Gastroesophageal sphincter (tissue), 4 donors: ENCODE measurements at regions not wholly inside any gene's neighbourhood (a gene's known extent, or its start where the extent isn't known, plus 50 kb on each side); places are given as distances from the start of the nearest gene placed in this dataset.

Experiments
- ATAC-seq: fragments of 150-250 bp; one replicate; pipeline ENCODE4 v1.9.1; 2016; ENCODE audit warnings: mild to moderate bottlenecking, moderate library complexity
- H3K27ac ChIP-seq, 4 donors: fragments of 200-600 bp; sonication (generic) in 3 of 4; 1 replicate in 3 of 4; 2 replicates in 1 of 4; pipeline ENCODE4 v1.5.1; 2016 to 2019
- H3K27me3 ChIP-seq: fragments of 200-600 bp; sonication (generic); one replicate; pipeline ENCODE4 v1.5.1; 2019
- H3K36me3 ChIP-seq, 2 donors: fragments of 200-600 bp; sonication (generic); one replicate each; pipeline ENCODE4 v1.5.1; 2019; ENCODE audit warnings: control low read depth in 1 of 2
- H3K4me1 ChIP-seq, 3 donors: fragments of 200-600 bp; sonication (generic); 1 replicate in 2 of 3; 2 replicates in 1 of 3; pipeline ENCODE4 v1.5.1; 2016 to 2019; ENCODE audit warnings: control low read depth in 2 of 3
- H3K4me3 ChIP-seq, 2 donors: fragments of 200-600 bp; sonication (generic); one replicate each; pipeline ENCODE4 v1.5.1; 2019; ENCODE audit warnings: mild to moderate bottlenecking in 1 of 2, moderate library complexity in 1 of 2
- H3K9me3 ChIP-seq, 3 donors: fragments of 200-600 bp; sonication (generic); one replicate each; pipeline ENCODE4 v1.5.1; 2017 to 2019; ENCODE audit warnings: control low read depth in 2 of 3
- EP300 ChIP-seq: sonication (generic); formaldehyde crosslinking; IDR thresholded peaks from one replicate; pipeline ENCODE4 v1.6.1; 2017; ENCODE audit warnings: antibody characterized with exemption, mild to moderate bottlenecking
- POLR2A ChIP-seq, 2 donors: fragments of 450-650 bp; IDR thresholded peaks; one replicate each; pipeline ENCODE4 v1.6.1; 2017; ENCODE audit warnings: antibody characterized with exemption in 2 of 2, mild to moderate bottlenecking in 2 of 2, moderate library complexity in 1 of 2
- POLR2AphosphoS5 ChIP-seq: sonication (generic); formaldehyde crosslinking; IDR thresholded peaks from one replicate; pipeline ENCODE4 v1.6.1; 2017; ENCODE audit warnings: antibody characterized with exemption
- WGBS, 2 donors: methylation state at CpG; one replicate each; pipeline ENCODE4 v1.1.5; 2018; ENCODE audit warnings: low coverage in 1 of 2; 5-methylcytosine and 5-hydroxymethylcytosine counted together
- TF ChIP-seq, protein P1 (sequence below), 4 experiments: fragments of 200-600 bp in 2 of 4; fragments of 450-650 bp in 2 of 4; sonication (generic) in 1 of 4; IDR thresholded peaks; one replicate each; pipeline ENCODE4 v1.5.1; 2017 to 2019; ENCODE audit warnings: antibody characterized with exemption in 4 of 4, mild to moderate bottlenecking in 2 of 4, moderate library complexity in 2 of 4

DNA sequence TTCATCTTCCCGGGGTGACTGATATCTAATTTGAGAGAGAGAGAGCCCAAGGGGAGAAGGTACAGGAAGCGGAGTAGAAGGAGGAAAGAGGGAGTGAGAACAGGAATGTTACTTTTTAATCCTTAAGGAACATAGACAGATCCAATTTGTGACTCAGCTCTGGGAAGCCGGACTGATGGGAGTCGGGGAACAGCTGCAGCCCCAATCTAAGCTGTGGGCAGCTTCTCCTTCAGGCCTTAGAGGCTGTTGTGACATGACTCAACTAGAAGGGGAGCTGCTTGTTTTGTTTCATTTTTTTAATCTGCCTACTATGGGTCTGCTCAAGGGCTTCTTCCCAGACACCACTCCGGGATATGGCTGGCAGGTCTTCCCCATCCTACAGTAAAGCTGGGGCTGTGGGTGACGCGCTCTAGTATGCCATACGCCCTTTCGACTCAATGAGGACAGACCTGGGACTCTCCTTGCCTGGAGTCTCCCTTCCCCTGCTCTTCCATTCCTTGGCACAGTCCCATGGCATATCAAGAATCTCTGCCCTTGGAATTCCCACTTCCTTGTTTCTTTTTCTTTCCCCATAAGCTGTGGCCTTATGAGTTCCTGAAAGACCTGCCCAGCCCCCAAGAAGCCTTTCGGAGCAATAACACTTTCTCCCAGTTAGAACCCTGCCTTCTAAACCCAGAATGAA, 103.3 kb upstream of the AKIP1 start:
- Histone ChIP-seq H3K27me3 (no peaks in the 10 kb centered on the region), H3K36me3 (no peaks in the 10 kb centered on the region), H3K9me3 (no peaks in the 10 kb centered on the region), H3K27ac (peak overlapping the region; percentile 91 to 99 (median 96)), H3K4me3 (peak overlapping the region; percentile 71 to 97), H3K4me1 (peaks cover 6 to 80% (median 42%) of the 10 kb centered on the region in 3 donors)
- TF ChIP-seq, protein P1, sequence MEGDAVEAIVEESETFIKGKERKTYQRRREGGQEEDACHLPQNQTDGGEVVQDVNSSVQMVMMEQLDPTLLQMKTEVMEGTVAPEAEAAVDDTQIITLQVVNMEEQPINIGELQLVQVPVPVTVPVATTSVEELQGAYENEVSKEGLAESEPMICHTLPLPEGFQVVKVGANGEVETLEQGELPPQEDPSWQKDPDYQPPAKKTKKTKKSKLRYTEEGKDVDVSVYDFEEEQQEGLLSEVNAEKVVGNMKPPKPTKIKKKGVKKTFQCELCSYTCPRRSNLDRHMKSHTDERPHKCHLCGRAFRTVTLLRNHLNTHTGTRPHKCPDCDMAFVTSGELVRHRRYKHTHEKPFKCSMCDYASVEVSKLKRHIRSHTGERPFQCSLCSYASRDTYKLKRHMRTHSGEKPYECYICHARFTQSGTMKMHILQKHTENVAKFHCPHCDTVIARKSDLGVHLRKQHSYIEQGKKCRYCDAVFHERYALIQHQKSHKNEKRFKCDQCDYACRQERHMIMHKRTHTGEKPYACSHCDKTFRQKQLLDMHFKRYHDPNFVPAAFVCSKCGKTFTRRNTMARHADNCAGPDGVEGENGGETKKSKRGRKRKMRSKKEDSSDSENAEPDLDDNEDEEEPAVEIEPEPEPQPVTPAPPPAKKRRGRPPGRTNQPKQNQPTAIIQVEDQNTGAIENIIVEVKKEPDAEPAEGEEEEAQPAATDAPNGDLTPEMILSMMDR (IDR thresholded peaks at IDR 0.05) = no peak
- peak; percentile 87 for TF ChIP-seq POLR2AphosphoS5
- TF ChIP-seq POLR2A (IDR thresholded peaks at IDR 0.05) = peak in 1 of 2 donors; percentile 32
- no peak for TF ChIP-seq EP300
- 29 to 32% methylated on average over 7 to 9 of the region's 10 CpGs for WGBS, 2 donors
- peak; percentile 26 for ATAC-seq

DNA sequence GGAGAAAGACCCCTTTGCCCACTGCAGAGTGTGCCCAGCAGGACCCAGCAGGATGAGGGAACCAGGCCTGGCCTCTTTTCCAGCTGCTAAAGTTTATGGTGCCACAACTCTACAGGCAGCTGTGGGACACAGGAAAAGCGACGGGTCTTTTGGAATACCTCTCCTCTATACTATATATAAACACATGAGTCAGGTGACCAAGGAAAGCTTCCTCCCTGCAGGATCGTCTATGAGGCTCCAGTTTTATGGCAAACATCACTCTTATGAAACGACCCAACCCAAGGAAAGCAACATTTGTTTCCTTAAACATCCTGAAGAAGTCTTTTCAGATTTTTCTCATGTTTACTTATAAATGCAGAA, 102.8 kb upstream of the AKIP1 start:
- H3K27ac ChIP-seq = peak overlapping the region; percentile 91 to 99 (median 96)
- no peak for ATAC-seq
- H3K9me3 ChIP-seq = no peaks in the 10 kb centered on the region
- H3K27me3 ChIP-seq = no peaks in the 10 kb centered on the region
- H3K4me1 ChIP-seq = peaks cover 6 to 80% (median 42%) of the 10 kb centered on the region in 3 donors
- no peaks in the 10 kb centered on the region for H3K36me3 ChIP-seq
- TF ChIP-seq POLR2AphosphoS5 (no peak), EP300 (no peak), POLR2A (IDR thresholded peaks at IDR 0.05) (no peak)
- TF ChIP-seq, protein P1 (IDR thresholded peaks at IDR 0.05) = no peak
- peak overlapping the region; percentile 71 to 97 for H3K4me3 ChIP-seq
- WGBS, 2 donors = 18% methylated on average over 3 to 4 of the region's 4 CpGs

DNA sequence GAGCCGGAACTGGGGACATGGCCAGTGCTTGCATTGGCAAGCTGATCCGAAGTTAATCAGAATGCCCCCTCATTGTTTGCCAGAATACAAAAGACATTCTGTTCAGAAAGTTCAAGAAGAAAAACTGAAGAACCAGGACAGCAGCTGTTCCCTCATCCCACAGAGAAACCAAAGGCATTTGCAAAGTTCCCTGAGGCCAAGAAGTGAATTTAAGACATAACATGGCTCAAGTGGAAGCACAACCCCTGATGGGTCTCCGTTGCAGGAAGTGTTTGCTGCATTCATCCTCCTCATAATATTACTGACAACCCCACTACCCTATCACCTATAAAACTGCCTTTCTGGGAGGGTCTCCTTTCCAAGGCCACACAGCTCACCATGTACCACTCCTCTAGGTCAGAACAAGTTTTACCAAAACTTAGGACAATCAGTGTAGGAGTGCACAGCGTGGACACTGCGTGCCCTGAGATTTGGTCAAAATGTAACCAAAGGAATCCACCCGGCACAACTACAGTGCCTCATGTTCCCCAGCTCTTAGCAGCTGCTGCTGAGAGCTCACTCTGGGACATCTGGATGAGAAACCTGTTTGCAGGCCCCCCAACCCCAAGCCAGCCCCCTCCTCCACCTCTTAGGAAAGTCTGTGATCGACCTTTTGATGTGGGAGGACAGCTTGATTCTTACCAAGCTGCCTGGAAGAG, 101.6 kb upstream of the AKIP1 start:
- no peaks in the 10 kb centered on the region for H3K27me3 ChIP-seq
- no peak for ATAC-seq
- peak overlapping the region; percentile 91 to 99 (median 96) for H3K27ac ChIP-seq
- peaks cover 6 to 80% (median 39%) of the 10 kb centered on the region in 3 donors for H3K4me1 ChIP-seq
- no peaks in the 10 kb centered on the region for H3K36me3 ChIP-seq
- no peaks in the 10 kb centered on the region for H3K9me3 ChIP-seq
- peak overlapping the region; percentile 71 to 97 for H3K4me3 ChIP-seq
- 0 to 12% methylated on average over 1 to 6 of the region's 7 CpGs for WGBS, 2 donors
- no peak for TF ChIP-seq POLR2A (IDR thresholded peaks at IDR 0.05)
- TF ChIP-seq POLR2AphosphoS5 = peak; percentile 21
- TF ChIP-seq EP300 = no peak
- TF ChIP-seq, protein P1 (IDR thresholded peaks at IDR 0.05) = no peak

DNA sequence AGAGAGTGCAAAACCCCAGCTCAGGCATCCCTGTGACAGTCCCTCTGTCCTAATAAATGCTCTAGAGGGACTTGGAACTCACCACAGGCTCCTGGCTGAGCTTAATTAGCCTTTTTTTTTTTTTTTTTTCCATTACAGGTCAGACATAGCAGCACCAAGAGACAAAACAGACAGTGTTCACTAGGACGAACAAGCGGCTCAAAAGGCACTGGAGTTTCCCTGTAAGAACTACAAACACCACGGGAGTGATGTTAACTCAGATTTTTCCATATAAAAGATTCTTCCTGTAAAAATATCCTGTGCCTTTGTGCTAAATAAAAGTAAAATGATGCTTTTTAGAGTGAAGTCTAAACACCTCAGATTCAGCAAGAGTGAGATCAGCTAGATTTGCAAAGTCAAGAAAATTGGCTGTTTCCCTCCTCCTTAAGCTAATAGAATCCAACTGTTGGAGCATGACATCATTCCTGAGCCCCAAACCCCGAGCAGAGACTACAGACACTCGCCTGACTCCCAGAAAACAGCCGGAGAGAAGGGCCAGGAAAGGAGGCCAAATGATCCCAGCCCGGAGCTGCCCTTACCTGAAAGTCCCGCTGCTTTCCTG, 101.0 kb upstream of the AKIP1 start:
- no peaks in the 10 kb centered on the region for H3K27me3 ChIP-seq
- TF ChIP-seq POLR2A (IDR thresholded peaks at IDR 0.05) = no peak
- TF ChIP-seq POLR2AphosphoS5 = no peak
- TF ChIP-seq, protein P1 (IDR thresholded peaks at IDR 0.05) = no peak
- TF ChIP-seq EP300 = no peak
- peak overlapping the region; percentile 91 to 99 (median 96) for H3K27ac ChIP-seq
- peaks cover 6 to 78% (median 33%) of the 10 kb centered on the region in 3 donors for H3K4me1 ChIP-seq
- 0 to 17% methylated on average over 3 to 8 of the region's 8 CpGs for WGBS, 2 donors
- H3K36me3 ChIP-seq = no peaks in the 10 kb centered on the region
- peak; percentile 17 for ATAC-seq
- H3K9me3 ChIP-seq = no peaks in the 10 kb centered on the region
- H3K4me3 ChIP-seq = peak overlapping the region; percentile 71 to 97
